Progenitor cell of endocrine pancreas (in vitro differentiated cells): ENCODE measurements at regions not wholly inside any gene's neighbourhood (a gene's known extent, or its start where the extent isn't known, plus 50 kb on each side); places are given as distances from the start of the nearest gene placed in this dataset.

ENCODE experiments used
- DNase-seq: peaks from one replicate; pipeline ENCODE4 v3.0.0; 2021; ENCODE audit warnings: low spot score; ENCODE audit not compliant: unreplicated experiment
- H3K27ac Mint-ChIP-seq: 2 replicates; pipeline ENCODE4 v1.8.0; 2021; ENCODE audit warnings: mild to moderate bottlenecking, moderate library complexity, mixed read lengths
- H3K27me3 Mint-ChIP-seq: 2 replicates; pipeline ENCODE4 v1.8.0; 2021; ENCODE audit warnings: mixed read lengths
- H3K36me3 Mint-ChIP-seq: 2 replicates; pipeline ENCODE4 v1.8.0; 2022; ENCODE audit warnings: mixed read lengths; ENCODE audit not compliant: insufficient read depth
- H3K4me1 Mint-ChIP-seq: 2 replicates; pipeline ENCODE4 v1.8.0; 2021; ENCODE audit warnings: low read depth, mixed read lengths
- H3K4me3 Mint-ChIP-seq: 2 replicates; pipeline ENCODE4 v1.8.0; 2021; ENCODE audit warnings: low read depth, mild to moderate bottlenecking, moderate library complexity, mixed read lengths
- H3K9me3 Mint-ChIP-seq: 2 replicates; pipeline ENCODE4 v1.8.0; 2021; ENCODE audit warnings: low read depth, mixed read lengths
- TF ChIP-seq, protein P1 (sequence below): fragments of 200-600 bp; sonication (generic); IDR thresholded peaks from one replicate; pipeline ENCODE4 v1.5.0; 2021; ENCODE audit warnings: antibody characterized with exemption, mild to moderate bottlenecking; ENCODE audit not compliant: unreplicated experiment

DNA sequence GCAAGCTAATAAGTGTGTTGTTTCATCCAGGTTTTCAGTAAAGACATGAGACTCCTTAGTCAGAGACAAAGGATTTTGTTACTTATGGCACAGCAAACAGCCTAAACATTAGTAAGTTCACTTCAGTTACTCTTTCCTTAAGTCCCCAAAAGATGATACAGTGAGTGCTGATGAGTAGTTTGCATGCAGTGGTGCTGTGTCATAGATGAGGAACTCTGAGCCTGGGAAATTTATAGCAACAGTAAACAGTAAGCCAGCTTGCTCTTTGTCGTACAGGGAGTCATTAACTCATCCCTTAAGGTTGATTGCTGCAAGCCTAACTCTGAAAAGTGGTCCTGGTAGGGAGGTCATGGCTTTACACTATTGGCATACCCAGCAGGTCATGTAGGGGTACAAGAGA lies 208.6 kb upstream of the OR4E1 start:
- Mint-ChIP-seq H3K27me3 (peaks cover 20% of the 10 kb centered on the region), H3K4me3 (no peak overlapping the region), H3K4me1 (peaks cover 2% of the 10 kb centered on the region), H3K27ac (no peak overlapping the region), H3K36me3 (no peaks in the 10 kb centered on the region), H3K9me3 (peaks cover 4% of the 10 kb centered on the region)
- TF ChIP-seq, protein P1, sequence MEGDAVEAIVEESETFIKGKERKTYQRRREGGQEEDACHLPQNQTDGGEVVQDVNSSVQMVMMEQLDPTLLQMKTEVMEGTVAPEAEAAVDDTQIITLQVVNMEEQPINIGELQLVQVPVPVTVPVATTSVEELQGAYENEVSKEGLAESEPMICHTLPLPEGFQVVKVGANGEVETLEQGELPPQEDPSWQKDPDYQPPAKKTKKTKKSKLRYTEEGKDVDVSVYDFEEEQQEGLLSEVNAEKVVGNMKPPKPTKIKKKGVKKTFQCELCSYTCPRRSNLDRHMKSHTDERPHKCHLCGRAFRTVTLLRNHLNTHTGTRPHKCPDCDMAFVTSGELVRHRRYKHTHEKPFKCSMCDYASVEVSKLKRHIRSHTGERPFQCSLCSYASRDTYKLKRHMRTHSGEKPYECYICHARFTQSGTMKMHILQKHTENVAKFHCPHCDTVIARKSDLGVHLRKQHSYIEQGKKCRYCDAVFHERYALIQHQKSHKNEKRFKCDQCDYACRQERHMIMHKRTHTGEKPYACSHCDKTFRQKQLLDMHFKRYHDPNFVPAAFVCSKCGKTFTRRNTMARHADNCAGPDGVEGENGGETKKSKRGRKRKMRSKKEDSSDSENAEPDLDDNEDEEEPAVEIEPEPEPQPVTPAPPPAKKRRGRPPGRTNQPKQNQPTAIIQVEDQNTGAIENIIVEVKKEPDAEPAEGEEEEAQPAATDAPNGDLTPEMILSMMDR, result no peak
- DNase-seq, result no peak

DNA sequence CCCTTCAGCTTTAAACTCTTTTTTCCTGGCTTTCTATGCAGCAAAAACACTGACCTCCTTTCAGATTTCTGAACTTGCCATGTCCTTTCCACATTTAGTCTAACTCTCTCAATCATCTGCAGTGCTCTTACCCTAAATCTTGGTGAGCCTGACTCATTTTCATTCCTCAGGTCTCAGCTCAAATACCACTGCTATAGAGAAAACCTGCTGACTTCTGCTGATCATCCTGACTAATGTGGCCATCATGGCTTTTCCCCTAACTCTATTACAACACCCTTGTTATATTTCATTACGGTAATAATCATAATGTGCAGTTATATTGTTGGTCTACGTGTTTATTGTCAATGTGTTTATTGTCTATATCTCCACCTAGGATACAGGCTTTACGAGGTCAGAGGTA lies 207.3 kb upstream of the OR4E1 start:
- H3K4me3 Mint-ChIP-seq, result no peak overlapping the region
- H3K36me3 Mint-ChIP-seq, result no peaks in the 10 kb centered on the region
- H3K27me3 Mint-ChIP-seq, result peaks cover 19% of the 10 kb centered on the region
- H3K4me1 Mint-ChIP-seq, result peaks cover 2% of the 10 kb centered on the region
- H3K9me3 Mint-ChIP-seq, result peaks cover 4% of the 10 kb centered on the region
- TF ChIP-seq, protein P1, result no peak
- H3K27ac Mint-ChIP-seq, result no peak overlapping the region
- no peak for DNase-seq

DNA sequence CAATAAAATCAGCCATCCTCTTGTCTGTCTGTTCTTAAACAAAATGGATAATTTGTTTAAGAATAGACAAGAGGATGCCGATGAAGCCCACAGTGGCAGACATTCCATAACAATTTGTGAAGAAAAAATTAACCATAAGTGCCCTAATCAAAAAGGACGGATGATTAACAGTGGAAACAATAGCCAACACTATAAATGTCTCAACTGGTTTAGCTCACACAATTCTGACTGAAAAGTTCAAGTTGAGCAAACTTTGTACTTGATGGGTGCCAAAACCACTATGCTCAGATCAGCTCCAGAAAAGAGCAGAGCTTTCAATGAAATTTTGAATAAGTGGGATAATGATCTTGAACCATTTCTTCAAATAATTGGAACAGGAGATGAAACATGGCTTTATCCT lies 202.2 kb upstream of the OR4E1 start:
- no peaks in the 10 kb centered on the region for H3K9me3 Mint-ChIP-seq
- DNase-seq, result no peak
- no peaks in the 10 kb centered on the region for H3K4me1 Mint-ChIP-seq
- H3K36me3 Mint-ChIP-seq, result no peaks in the 10 kb centered on the region
- peaks cover 34% of the 10 kb centered on the region for H3K27me3 Mint-ChIP-seq
- TF ChIP-seq, protein P1, result no peak
- no peak overlapping the region for H3K27ac Mint-ChIP-seq
- H3K4me3 Mint-ChIP-seq, result no peak overlapping the region

DNA sequence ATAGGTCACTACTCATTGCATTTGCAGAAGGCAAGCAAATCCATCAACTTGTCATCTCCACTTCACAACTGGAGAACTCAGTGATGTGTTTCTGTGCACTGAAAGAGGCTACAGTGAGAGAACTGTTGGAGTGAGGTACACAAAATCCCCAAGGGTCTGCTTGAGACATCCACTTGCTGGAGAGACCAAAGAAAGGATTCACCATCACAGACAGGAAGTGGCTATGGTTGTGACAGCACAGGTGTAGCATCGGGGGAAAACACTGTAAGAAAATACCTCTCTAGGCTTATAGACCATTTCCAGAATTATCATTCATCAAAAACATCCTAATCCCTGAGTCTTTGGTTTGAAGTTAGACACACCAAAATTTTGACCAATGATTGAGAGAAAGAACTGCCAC lies 201.3 kb upstream of the OR4E1 start:
- no peak for DNase-seq
- Mint-ChIP-seq H3K9me3 (no peaks in the 10 kb centered on the region), H3K4me1 (no peaks in the 10 kb centered on the region), H3K36me3 (no peaks in the 10 kb centered on the region), H3K27me3 (peaks cover 37% of the 10 kb centered on the region), H3K27ac (no peak overlapping the region), H3K4me3 (no peak overlapping the region)
- TF ChIP-seq, protein P1, result no peak

DNA sequence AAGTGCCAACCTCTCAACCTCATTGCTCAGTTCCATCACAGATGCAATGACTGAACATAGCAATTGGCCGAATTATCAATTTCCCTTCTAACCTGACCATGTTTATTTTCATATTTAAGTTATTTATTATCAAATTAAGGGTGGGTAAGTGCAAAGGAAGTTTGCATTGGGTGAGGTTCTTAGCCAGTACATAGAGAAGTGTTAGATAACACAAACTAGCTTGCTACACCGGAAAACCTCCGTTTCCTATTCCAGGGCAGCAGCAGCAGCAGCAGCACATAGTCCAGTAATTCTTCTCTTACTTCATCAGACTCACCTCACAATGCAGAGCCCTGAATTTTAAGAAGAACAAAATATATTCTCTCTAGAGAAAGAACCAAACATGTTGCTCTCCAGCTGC lies 200.5 kb upstream of the OR4E1 start:
- no peak for DNase-seq
- Mint-ChIP-seq H3K27me3 (peaks cover 37% of the 10 kb centered on the region), H3K4me1 (no peaks in the 10 kb centered on the region), H3K36me3 (no peaks in the 10 kb centered on the region), H3K4me3 (no peak overlapping the region), H3K9me3 (no peaks in the 10 kb centered on the region), H3K27ac (no peak overlapping the region)
- TF ChIP-seq, protein P1, result no peak
